T-helper 2 cell treated with Interferon-gamma antibody and Interleukin-4, amounts not matched to agents 5 μg/mL and 100 μg/mL, for 36 hours (primary cell): ENCODE measurements at regions not wholly inside any gene's neighbourhood (a gene's known extent, or its start where the extent isn't known, plus 50 kb on each side); places are given as distances from the start of the nearest gene placed in this dataset.

ENCODE experiments used
- DNase-seq: peaks from one replicate; pipeline ENCODE4 v3.0.0; 2021; ENCODE audit warnings: low spot score
- H3K27ac Mint-ChIP-seq: one replicate; pipeline ENCODE4 v1.8.0; 2021; ENCODE audit warnings: mild to moderate bottlenecking, mixed read lengths
- H3K27me3 Mint-ChIP-seq: one replicate; pipeline ENCODE4 v1.8.0; 2021; ENCODE audit warnings: low read depth, mixed read lengths
- H3K36me3 Mint-ChIP-seq: one replicate; pipeline ENCODE4 v1.8.0; 2021; ENCODE audit warnings: low read depth, mixed read lengths
- H3K4me1 Mint-ChIP-seq: one replicate; pipeline ENCODE4 v1.8.0; 2021; ENCODE audit warnings: low read depth, mixed read lengths
- H3K4me3 Mint-ChIP-seq: one replicate; pipeline ENCODE4 v1.8.0; 2022; ENCODE audit warnings: mild to moderate bottlenecking, moderate library complexity, mixed read lengths
- H3K9me3 Mint-ChIP-seq: one replicate; pipeline ENCODE4 v1.8.0; 2021; ENCODE audit warnings: mixed read lengths

GRCh38 chr7:25752154-25752553 is 399.8 kb upstream of the NFE2L3 start:
- no peak for DNase-seq
- Mint-ChIP-seq H3K27ac (no peak overlapping the region), H3K4me1 (no peaks in the 10 kb centered on the region), H3K9me3 (no peaks in the 10 kb centered on the region), H3K36me3 (no peaks in the 10 kb centered on the region), H3K27me3 (peaks cover 7% of the 10 kb centered on the region), H3K4me3 (no peak overlapping the region)

DNA sequence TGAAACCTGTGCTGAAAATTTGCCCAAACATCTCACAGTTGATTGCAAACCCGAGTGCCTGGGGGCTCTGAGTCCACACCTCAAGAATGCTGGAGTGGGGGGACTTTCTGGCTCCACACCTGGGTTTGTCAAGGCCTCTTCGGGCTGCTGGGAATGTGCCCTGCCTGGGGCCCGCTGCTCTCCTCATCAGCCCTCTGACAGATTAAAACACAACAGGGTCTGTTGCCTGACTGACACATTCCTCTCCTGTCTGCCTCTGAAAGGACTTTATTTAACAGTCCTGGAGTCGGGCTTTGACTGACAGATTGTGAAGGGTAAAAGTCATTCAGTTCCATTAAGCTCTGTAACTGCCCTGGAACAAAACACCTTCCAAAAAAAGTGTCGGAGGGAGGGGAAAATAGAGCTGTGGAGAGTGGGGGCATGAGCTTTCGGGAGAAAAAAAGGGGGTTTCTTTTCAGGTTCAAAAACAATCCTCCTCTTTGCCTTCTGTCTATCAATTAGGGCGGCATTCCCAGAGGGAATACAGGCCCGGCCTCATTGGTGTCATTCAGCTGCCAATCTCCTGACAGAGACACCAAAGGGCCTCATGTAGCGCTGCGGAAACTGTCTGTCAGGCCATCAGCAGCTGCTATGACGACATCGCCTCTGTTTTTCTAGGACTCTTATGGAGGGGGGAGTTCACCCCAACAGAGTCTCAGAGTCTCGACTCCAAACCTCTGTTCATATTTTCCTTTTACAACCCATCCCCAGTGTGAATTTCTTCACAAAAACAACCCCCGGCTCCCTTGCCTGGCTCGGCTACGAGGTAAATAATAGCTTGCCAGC is 398.8 kb upstream of the NFE2L3 start:
- H3K36me3 Mint-ChIP-seq = no peaks in the 10 kb centered on the region
- H3K4me3 Mint-ChIP-seq = no peak overlapping the region
- H3K27me3 Mint-ChIP-seq = peaks cover 7% of the 10 kb centered on the region
- no peaks in the 10 kb centered on the region for H3K9me3 Mint-ChIP-seq
- no peak for DNase-seq
- H3K27ac Mint-ChIP-seq = no peak overlapping the region
- no peaks in the 10 kb centered on the region for H3K4me1 Mint-ChIP-seq

DNA sequence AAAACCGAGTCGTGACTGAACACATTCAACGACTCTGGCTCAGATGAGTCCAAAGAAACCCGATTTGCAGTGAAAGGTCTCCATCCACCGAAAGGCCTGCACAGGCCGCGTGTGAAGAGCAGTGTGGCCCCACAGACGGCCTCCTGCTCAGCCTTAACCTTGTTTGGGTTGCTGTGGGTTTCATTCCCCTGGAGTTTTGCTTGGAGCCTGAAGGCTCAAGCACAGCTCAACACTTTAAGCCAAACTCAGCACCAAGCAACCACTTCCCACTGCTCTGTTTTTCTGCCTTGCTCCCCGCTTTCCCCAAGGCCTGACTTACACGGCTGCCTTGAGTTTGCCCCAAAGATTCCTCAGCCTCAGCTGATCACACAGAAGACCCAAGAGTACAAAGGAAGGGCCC is 398.2 kb upstream of the NFE2L3 start:
- DNase-seq = no peak
- no peak overlapping the region for H3K27ac Mint-ChIP-seq
- no peak overlapping the region for H3K4me3 Mint-ChIP-seq
- H3K4me1 Mint-ChIP-seq = no peaks in the 10 kb centered on the region
- H3K9me3 Mint-ChIP-seq = no peaks in the 10 kb centered on the region
- no peaks in the 10 kb centered on the region for H3K36me3 Mint-ChIP-seq
- H3K27me3 Mint-ChIP-seq = peaks cover 7% of the 10 kb centered on the region

GRCh38 chr7:25754333-25754732 is 397.7 kb upstream of the NFE2L3 start:
- H3K27me3 Mint-ChIP-seq = peaks cover 7% of the 10 kb centered on the region
- no peaks in the 10 kb centered on the region for H3K36me3 Mint-ChIP-seq
- no peak overlapping the region for H3K4me3 Mint-ChIP-seq
- H3K9me3 Mint-ChIP-seq = no peaks in the 10 kb centered on the region
- H3K4me1 Mint-ChIP-seq = no peaks in the 10 kb centered on the region
- no peak for DNase-seq
- no peak overlapping the region for H3K27ac Mint-ChIP-seq

DNA sequence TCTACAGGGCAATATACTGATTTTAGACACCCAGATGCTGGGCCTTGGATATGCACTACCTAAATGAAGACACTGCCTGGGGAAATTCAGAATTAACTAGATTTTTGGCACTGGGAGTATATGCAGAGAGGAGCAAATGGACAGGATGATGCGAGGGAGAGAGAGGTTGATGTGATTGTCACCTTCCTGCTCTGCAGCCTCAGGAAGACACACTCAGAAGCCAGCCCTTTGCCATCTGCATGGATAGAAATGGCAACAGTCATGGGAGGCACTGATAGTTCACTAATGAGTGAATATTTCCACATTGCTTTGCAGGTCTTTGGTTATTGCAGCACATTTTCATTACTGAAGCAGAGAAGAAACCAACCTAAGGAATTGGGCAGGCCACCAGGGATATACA is 397.2 kb upstream of the NFE2L3 start:
- Mint-ChIP-seq H3K27ac (no peak overlapping the region), H3K27me3 (peaks cover 7% of the 10 kb centered on the region), H3K9me3 (no peaks in the 10 kb centered on the region), H3K4me1 (no peaks in the 10 kb centered on the region), H3K36me3 (no peaks in the 10 kb centered on the region), H3K4me3 (no peak overlapping the region)
- DNase-seq = no peak

GRCh38 chr7:25756601-25757000 is 395.4 kb upstream of the NFE2L3 start:
- no peaks in the 10 kb centered on the region for H3K9me3 Mint-ChIP-seq
- no peak overlapping the region for H3K4me3 Mint-ChIP-seq
- no peak for DNase-seq
- no peaks in the 10 kb centered on the region for H3K4me1 Mint-ChIP-seq
- no peaks in the 10 kb centered on the region for H3K36me3 Mint-ChIP-seq
- H3K27ac Mint-ChIP-seq = no peak overlapping the region
- H3K27me3 Mint-ChIP-seq = peaks cover 7% of the 10 kb centered on the region

GRCh38 chr7:25758559-25758958 is 393.4 kb upstream of the NFE2L3 start:
- Mint-ChIP-seq H3K27me3 (peaks cover 5% of the 10 kb centered on the region), H3K36me3 (no peaks in the 10 kb centered on the region)

GRCh38 chr7:25759286-25759685 is 392.7 kb upstream of the NFE2L3 start:
- DNase-seq = no peak
- Mint-ChIP-seq H3K4me1 (no peaks in the 10 kb centered on the region), H3K27ac (no peak overlapping the region), H3K27me3 (peaks cover 5% of the 10 kb centered on the region), H3K36me3 (no peaks in the 10 kb centered on the region), H3K9me3 (no peaks in the 10 kb centered on the region), H3K4me3 (no peak overlapping the region)

More at GRCh38 chr7:25758559-25758958, 393.4 kb upstream of the NFE2L3 start:
- Mint-ChIP-seq H3K27ac (no peak overlapping the region), H3K4me3 (no peak overlapping the region), H3K4me1 (no peaks in the 10 kb centered on the region), H3K9me3 (no peaks in the 10 kb centered on the region)
- no peak for DNase-seq

GRCh38 chr7:25759748-25760147 is 392.2 kb upstream of the NFE2L3 start:
- H3K4me3 Mint-ChIP-seq = no peak overlapping the region
- H3K9me3 Mint-ChIP-seq = no peaks in the 10 kb centered on the region
- H3K27ac Mint-ChIP-seq = no peak overlapping the region
- H3K36me3 Mint-ChIP-seq = no peaks in the 10 kb centered on the region
- DNase-seq = no peak
- peaks cover 5% of the 10 kb centered on the region for H3K27me3 Mint-ChIP-seq
- no peaks in the 10 kb centered on the region for H3K4me1 Mint-ChIP-seq

DNA sequence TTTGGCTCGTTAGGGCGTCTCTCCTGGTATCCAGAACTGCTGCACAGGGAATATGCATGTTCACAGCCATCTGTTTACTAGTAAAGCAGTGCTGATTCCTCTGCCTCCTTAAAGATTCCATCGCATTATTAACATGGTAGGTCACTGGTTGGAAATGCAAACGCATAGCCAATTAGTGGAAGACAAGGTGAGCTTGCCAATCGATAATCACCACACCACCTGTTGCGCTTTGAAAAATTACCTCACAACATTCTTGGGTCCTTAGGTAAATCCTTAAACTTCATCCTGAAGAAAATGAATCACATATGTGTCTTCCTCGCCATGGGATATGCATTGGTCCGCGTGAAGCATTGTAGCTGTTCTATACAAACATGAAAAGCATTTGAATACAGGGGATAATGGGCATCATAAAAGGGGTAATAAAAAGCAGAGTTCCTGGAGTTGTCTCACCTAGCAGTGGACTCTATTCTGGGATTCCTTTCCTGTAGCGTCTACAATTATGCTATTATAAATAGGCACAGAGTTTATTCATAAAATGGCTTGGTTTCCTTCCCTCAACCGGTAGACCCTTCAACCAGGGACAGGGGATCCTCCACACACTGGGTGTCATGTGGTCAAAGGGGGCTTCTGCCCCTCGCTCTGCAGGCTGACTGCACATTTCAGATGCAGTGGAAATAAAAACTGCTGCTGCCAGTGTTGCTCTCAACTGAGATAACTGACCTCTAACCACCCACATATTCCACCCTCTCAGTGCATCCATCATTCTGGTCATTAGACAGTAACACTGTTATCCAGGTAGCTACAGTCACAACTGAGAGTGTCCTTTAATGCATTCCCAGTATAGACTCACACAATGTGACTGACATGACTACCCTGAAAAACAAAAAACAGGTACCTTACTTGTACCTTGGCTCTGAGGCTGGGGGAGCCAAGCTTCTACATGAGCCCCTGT is 389.2 kb upstream of the NFE2L3 start:
- H3K4me1 Mint-ChIP-seq = no peaks in the 10 kb centered on the region
- no peaks in the 10 kb centered on the region for H3K27me3 Mint-ChIP-seq
- no peak for DNase-seq
- no peaks in the 10 kb centered on the region for H3K36me3 Mint-ChIP-seq
- no peaks in the 10 kb centered on the region for H3K9me3 Mint-ChIP-seq
- H3K27ac Mint-ChIP-seq = no peak overlapping the region
- no peak overlapping the region for H3K4me3 Mint-ChIP-seq

DNA sequence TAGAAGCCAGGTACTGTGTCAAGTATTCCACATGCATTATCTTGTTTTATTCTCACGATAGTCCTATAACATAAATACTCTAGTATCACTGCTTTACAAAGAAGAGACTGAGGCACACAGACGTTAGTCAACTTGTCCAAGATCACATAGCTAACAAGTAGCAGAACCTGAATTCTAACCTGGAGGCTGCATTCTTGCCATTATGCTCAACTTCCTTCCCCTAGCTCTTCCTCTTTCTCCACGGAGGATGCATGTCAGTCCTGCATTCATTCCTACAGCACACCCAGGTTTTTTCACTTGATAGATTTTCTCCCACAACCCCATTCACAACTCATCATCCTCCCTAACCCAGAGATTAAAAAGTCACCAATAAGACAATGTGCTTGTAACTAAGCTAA is 388.5 kb upstream of the NFE2L3 start:
- Mint-ChIP-seq H3K4me1 (no peaks in the 10 kb centered on the region), H3K4me3 (no peak overlapping the region), H3K27me3 (peaks cover 2% of the 10 kb centered on the region), H3K36me3 (no peaks in the 10 kb centered on the region), H3K27ac (no peak overlapping the region), H3K9me3 (no peaks in the 10 kb centered on the region)
- no peak for DNase-seq

DNA sequence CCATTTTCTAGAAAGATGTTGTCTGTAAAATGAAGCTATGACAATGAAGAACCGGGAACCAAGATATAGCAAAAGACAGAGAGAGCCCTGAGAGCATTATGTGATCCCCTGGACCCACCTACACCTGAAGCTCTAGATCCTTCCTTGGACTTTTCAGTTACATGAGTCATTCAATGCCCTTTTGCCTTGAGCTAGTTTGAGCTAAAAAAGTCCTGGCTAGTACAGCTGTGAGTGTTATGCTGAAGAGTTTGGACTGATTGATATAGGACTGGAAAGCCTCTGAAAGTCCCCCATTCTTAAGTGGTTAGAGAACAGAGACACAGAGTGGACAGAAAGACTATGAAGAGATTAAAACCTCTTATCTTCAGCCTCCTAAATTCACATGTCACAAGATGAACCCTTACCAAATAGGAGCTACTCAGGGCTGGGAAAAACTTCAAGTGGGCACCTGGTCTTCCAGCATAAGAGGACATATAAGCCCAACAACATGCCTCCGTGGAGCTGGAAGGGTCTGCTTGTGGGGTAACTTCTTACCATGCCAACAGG is 386.8 kb upstream of the NFE2L3 start:
- Mint-ChIP-seq H3K36me3 (no peaks in the 10 kb centered on the region), H3K9me3 (no peaks in the 10 kb centered on the region), H3K4me3 (no peak overlapping the region), H3K4me1 (no peaks in the 10 kb centered on the region), H3K27ac (no peak overlapping the region), H3K27me3 (peaks cover 5% of the 10 kb centered on the region)
- DNase-seq = no peak

- Mint-ChIP-seq H3K9me3 (no peaks in the 10 kb centered on the region), H3K4me3 (no peak overlapping the region), H3K27me3 (peaks cover 5% of the 10 kb centered on the region)
Observed at GRCh38 chr7:25770235-25770634, 381.8 kb upstream of the NFE2L3 start.

GRCh38 chr7:25770670-25771069 is 381.3 kb upstream of the NFE2L3 start:
- Mint-ChIP-seq H3K27ac (no peak overlapping the region), H3K36me3 (no peaks in the 10 kb centered on the region)

More at GRCh38 chr7:25770235-25770634, 381.8 kb upstream of the NFE2L3 start:
- no peaks in the 10 kb centered on the region for H3K36me3 Mint-ChIP-seq
- no peak overlapping the region for H3K27ac Mint-ChIP-seq
- no peak for DNase-seq
- no peaks in the 10 kb centered on the region for H3K4me1 Mint-ChIP-seq

More at GRCh38 chr7:25770670-25771069, 381.3 kb upstream of the NFE2L3 start:
- no peak overlapping the region for H3K4me3 Mint-ChIP-seq
- DNase-seq = no peak
- H3K4me1 Mint-ChIP-seq = no peaks in the 10 kb centered on the region
- no peaks in the 10 kb centered on the region for H3K9me3 Mint-ChIP-seq
- H3K27me3 Mint-ChIP-seq = peaks cover 5% of the 10 kb centered on the region
